ENCODE measurements at regions not wholly inside any gene's neighbourhood (a gene's known extent, or its start where the extent isn't known, plus 50 kb on each side); places are given as distances from the start of the nearest gene placed in this dataset.
A peak's percentile ranks its signal among the peaks of the same experiment; 100 is the strongest.

GRCh38 chr7:88401009-88401623, 94.4 kb upstream of the STEAP4 start:
- in situ Hi-C loops (cut with HindIII; ENCODE audit: extremely low pct_ligation_motif_present, low pct_unique_long_range_greater_than_20kb) (no loop called here), intact Hi-C loops (cut with micrococcal nuclease; ENCODE audit: unreplicated experiment) (no loop called here)
- H3K36me3 ChIP-seq (replicated peaks in 1 of 2; ENCODE audit: control insufficient read depth in 1 of 2, insufficient read depth in 2 of 2, low read length in 2 of 2) = no peaks in the 10 kb centered on the region
- WGBS (ENCODE audit: low lambda C conversion rate) = 29% methylated on average over 4 of the region's 4 CpGs
- no peak overlapping the region for H3K4me2 ChIP-seq (ENCODE audit: low read depth, low read length)
- FAIRE-seq (no peak), ATAC-seq (peak; percentile 84), DNase-seq (ENCODE audit: low spot score) (peak; percentile 14)
- no peaks in the 10 kb centered on the region for H3K79me2 ChIP-seq (ENCODE audit: insufficient read depth, low read length)
- no peak overlapping the region for H3K9ac ChIP-seq (ENCODE audit: insufficient read depth, low read depth, low read length)
- H4K20me1 ChIP-seq (ENCODE audit: insufficient read depth, low read length) = no peaks in the 10 kb centered on the region
- H3K27me3 ChIP-seq (ENCODE audit: control insufficient read depth in 1 of 2, insufficient read depth in 2 of 2, low read length in 2 of 2) = no peaks in the 10 kb centered on the region
- no peaks in the 10 kb centered on the region for H3K9me3 ChIP-seq (ENCODE audit: low read length)
- no peak overlapping the region for H2AFZ ChIP-seq (ENCODE audit: low read length)
- CTCF ChIA-PET (ENCODE audit: low intra/inter-chr PET ratio, low total read pairs) = interaction anchor here (0.7 kb wide), 1 partner anchor 434 kb away, joined by 3 read pairs; no protein-coding TSS in a partner anchor
- POLR2A ChIA-PET = no interaction called here
- no peak overlapping the region for H3K27ac ChIP-seq (ENCODE audit: extremely low read length, insufficient read depth, low read length)
- no peaks in the 10 kb centered on the region for H3K4me1 ChIP-seq (ENCODE audit: insufficient read depth, low read length)
- no peak overlapping the region for H3K4me3 ChIP-seq (replicated peaks in 1 of 3; ENCODE audit: insufficient read depth in 1 of 3, low read depth in 2 of 3, low read length in 3 of 3)
- TF ChIP-seq KDM6A (CRISPR knock-in tag; IDR thresholded peaks at IDR 0.05; ENCODE audit: low read depth) = no peak
- TF ChIP-seq CTCF (CRISPR knock-in tag; IDR thresholded peaks at IDR 0.05) = peak; percentile 50
- no TSS peak for BruUV-seq (replicated peaks)

- H4K20me1 ChIP-seq (ENCODE audit: insufficient read depth, low read length) = no peaks in the 10 kb centered on the region
- H3K27me3 ChIP-seq (ENCODE audit: control insufficient read depth in 1 of 2, insufficient read depth in 2 of 2, low read length in 2 of 2) = no peaks in the 10 kb centered on the region
- H3K9me3 ChIP-seq (ENCODE audit: low read length) = no peaks in the 10 kb centered on the region
- 16% methylated on average over 5 of the region's 5 CpGs for WGBS (ENCODE audit: low lambda C conversion rate)
- in situ Hi-C loops (cut with HindIII; ENCODE audit: extremely low pct_ligation_motif_present, low pct_unique_long_range_greater_than_20kb) (no loop called here), intact Hi-C loops (cut with micrococcal nuclease; ENCODE audit: unreplicated experiment) (no loop called here)
- no peaks in the 10 kb centered on the region for H3K79me2 ChIP-seq (ENCODE audit: insufficient read depth, low read length)
- no peak overlapping the region for H3K9ac ChIP-seq (ENCODE audit: insufficient read depth, low read depth, low read length)
- no peak overlapping the region for H3K27ac ChIP-seq (ENCODE audit: extremely low read length, insufficient read depth, low read length)
- no peak for TF ChIP-seq STAG1 (CRISPR knock-in tag; IDR thresholded peaks at IDR 0.05)
- TF ChIP-seq IRF1 (CRISPR knock-in tag; IDR thresholded peaks at IDR 0.05; ENCODE audit: low read depth) = no peak
- TF ChIP-seq CHD4 (IDR thresholded peaks at IDR 0.05; ENCODE audit: borderline replicate concordance, low read length) = no peak
- TF ChIP-seq, protein P1, sequence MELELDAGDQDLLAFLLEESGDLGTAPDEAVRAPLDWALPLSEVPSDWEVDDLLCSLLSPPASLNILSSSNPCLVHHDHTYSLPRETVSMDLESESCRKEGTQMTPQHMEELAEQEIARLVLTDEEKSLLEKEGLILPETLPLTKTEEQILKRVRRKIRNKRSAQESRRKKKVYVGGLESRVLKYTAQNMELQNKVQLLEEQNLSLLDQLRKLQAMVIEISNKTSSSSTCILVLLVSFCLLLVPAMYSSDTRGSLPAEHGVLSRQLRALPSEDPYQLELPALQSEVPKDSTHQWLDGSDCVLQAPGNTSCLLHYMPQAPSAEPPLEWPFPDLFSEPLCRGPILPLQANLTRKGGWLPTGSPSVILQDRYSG (CRISPR knock-in tag; IDR thresholded peaks at IDR 0.05) = no peak
- no peak for TF ChIP-seq ZNF12 (CRISPR knock-in tag; IDR thresholded peaks at IDR 0.05)
- TF ChIP-seq TBP (CRISPR knock-in tag; IDR thresholded peaks at IDR 0.05) = no peak
- FAIRE-seq (no peak), ATAC-seq (no peak), DNase-seq (ENCODE audit: low spot score) (no peak)
- H3K36me3 ChIP-seq (replicated peaks in 1 of 2; ENCODE audit: control insufficient read depth in 1 of 2, insufficient read depth in 2 of 2, low read length in 2 of 2) = no peaks in the 10 kb centered on the region
- ChIA-PET POLR2A (no interaction called here), CTCF (ENCODE audit: low intra/inter-chr PET ratio, low total read pairs) (no interaction called here)
- H3K4me2 ChIP-seq (ENCODE audit: low read depth, low read length) = no peak overlapping the region
- no peak overlapping the region for H2AFZ ChIP-seq (ENCODE audit: low read length)
- H3K4me1 ChIP-seq (ENCODE audit: insufficient read depth, low read length) = no peaks in the 10 kb centered on the region
- H3K4me3 ChIP-seq (replicated peaks in 1 of 3; ENCODE audit: insufficient read depth in 1 of 3, low read depth in 2 of 3, low read length in 3 of 3) = no peak overlapping the region
- BruUV-seq (replicated peaks) = no TSS peak
These were observed 93.1 kb upstream of the STEAP4 start for GRCh38 chr7:88399696-88400240.
